ENCODE measurements at regions not wholly inside any gene's neighbourhood (a gene's known extent, or its start where the extent isn't known, plus 50 kb on each side); places are given as distances from the start of the nearest gene placed in this dataset.

DNA sequence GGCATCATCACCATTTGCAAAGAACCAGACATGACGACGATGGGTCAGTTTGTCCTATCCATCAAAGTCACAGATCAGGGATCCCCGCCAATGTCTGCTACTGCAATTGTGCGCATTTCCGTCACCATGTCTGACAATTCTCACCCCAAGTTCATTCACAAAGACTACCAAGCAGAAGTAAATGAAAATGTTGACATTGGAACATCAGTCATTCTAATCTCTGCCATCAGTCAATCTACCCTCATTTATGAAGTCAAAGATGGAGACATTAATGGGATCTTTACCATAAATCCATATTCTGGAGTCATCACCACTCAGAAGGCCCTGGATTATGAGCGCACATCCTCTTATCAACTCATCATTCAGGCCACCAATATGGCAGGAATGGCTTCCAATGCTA, 171.6 kb upstream of the MTNR1B start:
- Histone ChIP-seq H3K27me3 (ENCODE audit: control insufficient read depth, insufficient read depth, low read length) (no peaks in the 10 kb centered on the region), H3K4me3 (ENCODE audit: low read depth in 2 of 2, low read length in 2 of 2) (no peak overlapping the region), H3K27ac (ENCODE audit: low read length) (no peak overlapping the region), H3K4me1 (ENCODE audit: control insufficient read depth, insufficient read depth, low read length) (no peaks in the 10 kb centered on the region), H3K36me3 (ENCODE audit: control insufficient read depth, insufficient read depth, low read length) (no peaks in the 10 kb centered on the region), H3K9me3 (ENCODE audit: control insufficient read depth, insufficient read depth, low read depth, low read length) (no peaks in the 10 kb centered on the region)
- CTCF ChIA-PET: no interaction called here
- intact Hi-C loops (cut with micrococcal nuclease; ENCODE audit: unreplicated experiment) (no loop called here), in situ Hi-C loops (cut with HindIII; ENCODE audit: low pct_unique_long_range_greater_than_20kb, low sequenced_read_pairs) (no loop called here)
- no peak for ATAC-seq
- TF ChIP-seq SIN3A (IDR thresholded peaks at IDR 0.05; ENCODE audit: borderline replicate concordance, insufficient read depth, low read depth, low read length) (no peak), REST (IDR thresholded peaks at IDR 0.05; ENCODE audit: insufficient read depth in 1 of 2, low read depth in 2 of 2, low read length in 1 of 2) (no peak), TCF7L2 (IDR thresholded peaks at IDR 0.05; ENCODE audit: low read depth, low read length) (no peak), CTCF (IDR thresholded peaks at IDR 0.05) (no peak), POLR2AphosphoS5 (IDR thresholded peaks at IDR 0.05; ENCODE audit: low read depth, low read length) (no peak)
- POLR2A ChIA-PET: no interaction called here
- no peak for DNase-seq (ENCODE audit: low read depth, low spot score)
- no TSS peak for BruUV-seq (replicated peaks)

GRCh38 chr11:92801685-92802084, 167.8 kb upstream of the MTNR1B start:
- Histone ChIP-seq H3K27ac (ENCODE audit: low read length) (no peak overlapping the region), H3K27me3 (ENCODE audit: control insufficient read depth, insufficient read depth, low read length) (no peaks in the 10 kb centered on the region), H3K9me3 (ENCODE audit: control insufficient read depth, insufficient read depth, low read depth, low read length) (no peaks in the 10 kb centered on the region), H3K4me1 (ENCODE audit: control insufficient read depth, insufficient read depth, low read length) (no peaks in the 10 kb centered on the region), H3K4me3 (ENCODE audit: low read depth in 2 of 2, low read length in 2 of 2) (no peak overlapping the region), H3K36me3 (ENCODE audit: control insufficient read depth, insufficient read depth, low read length) (no peaks in the 10 kb centered on the region)
- CTCF ChIA-PET: no interaction called here
- no peak for ATAC-seq
- TF ChIP-seq SIN3A (IDR thresholded peaks at IDR 0.05; ENCODE audit: borderline replicate concordance, insufficient read depth, low read depth, low read length) (no peak), REST (IDR thresholded peaks at IDR 0.05; ENCODE audit: insufficient read depth in 1 of 2, low read depth in 2 of 2, low read length in 1 of 2) (no peak), POLR2AphosphoS5 (IDR thresholded peaks at IDR 0.05; ENCODE audit: low read depth, low read length) (no peak), CTCF (IDR thresholded peaks at IDR 0.05) (no peak)
- no peak for DNase-seq (ENCODE audit: low read depth, low spot score)
- BruUV-seq (replicated peaks): no TSS peak
- in situ Hi-C loops (cut with HindIII; ENCODE audit: low pct_unique_long_range_greater_than_20kb, low sequenced_read_pairs) (no loop called here), intact Hi-C loops (cut with micrococcal nuclease; ENCODE audit: unreplicated experiment) (no loop called here)
- POLR2A ChIA-PET: no interaction called here

Data from Panc1 (cell line).